HepG2 (cell line): ENCODE measurements at regions not wholly inside any gene's neighbourhood (a gene's known extent, or its start where the extent isn't known, plus 50 kb on each side); places are given as distances from the start of the nearest gene placed in this dataset.

ENCODE experiments used
- ARID4A ChIP-seq: sonication (generic); formaldehyde crosslinking; IDR thresholded peaks from 2 replicates; pipeline ENCODE4 v1.5.0; 2020; ENCODE audit warnings: mild to moderate bottlenecking, missing genetic modification reagents, borderline replicate concordance
- CEBPG ChIP-seq: IDR thresholded peaks from 2 replicates; pipeline ENCODE4 v1.6.1; 2016
- FOXO1 ChIP-seq: sonication (generic); formaldehyde crosslinking; IDR thresholded peaks from 2 replicates; pipeline ENCODE4 v1.4.0; 2020; ENCODE audit warnings: missing genetic modification reagents
- GLI4 ChIP-seq: sonication (generic); formaldehyde crosslinking; IDR thresholded peaks from 2 replicates; pipeline ENCODE4 v1.5.1; 2020; ENCODE audit warnings: missing genetic modification reagents, mild to moderate bottlenecking, moderate library complexity, borderline replicate concordance
- HNF4A ChIP-seq: sonication (generic); formaldehyde crosslinking; IDR thresholded peaks from 2 replicates; pipeline ENCODE4 v1.4.0; 2020; ENCODE audit warnings: missing genetic modification reagents
- HOXA3 ChIP-seq: sonication (generic); formaldehyde crosslinking; IDR thresholded peaks from 2 replicates; pipeline ENCODE4 v1.5.0; 2020; ENCODE audit warnings: missing genetic modification reagents
- MIXL1 ChIP-seq: IDR thresholded peaks from 2 replicates; pipeline ENCODE4 v1.6.1; 2016
- NFE2L1 ChIP-seq: sonication (generic); formaldehyde crosslinking; IDR thresholded peaks from 2 replicates; pipeline ENCODE4 v1.4.0; 2020; ENCODE audit warnings: missing genetic modification reagents, mild to moderate bottlenecking, borderline replicate concordance
- PLRG1 ChIP-seq: fragments of 450-650 bp; conservative IDR thresholded peaks from 2 replicates; pipeline ENCODE4 v1.6.1; 2016
- SETDB1 ChIP-seq: sonication (generic); formaldehyde crosslinking; IDR thresholded peaks from 2 replicates; pipeline ENCODE4 v1.5.1; 2020; ENCODE audit warnings: missing genetic modification reagents, mild to moderate bottlenecking, borderline replicate concordance
- SIX1 ChIP-seq: sonication (generic); formaldehyde crosslinking; IDR thresholded peaks from 2 replicates; pipeline ENCODE4 v1.4.0; 2020; ENCODE audit warnings: missing genetic modification reagents, borderline replicate concordance
- STAG1 ChIP-seq: sonication (generic); formaldehyde crosslinking; IDR thresholded peaks from 2 replicates; pipeline ENCODE4 v1.4.0; 2020; ENCODE audit warnings: missing genetic modification reagents
- ZFYVE20 ChIP-seq: sonication (generic); formaldehyde crosslinking; IDR thresholded peaks from 2 replicates; pipeline ENCODE4 v1.8.0; 2023; ENCODE audit warnings: low read depth, mild to moderate bottlenecking, moderate library complexity, missing genetic modification reagents, borderline replicate concordance
- ZNF251 ChIP-seq: sonication (generic); formaldehyde crosslinking; IDR thresholded peaks from 2 replicates; pipeline ENCODE4 v1.9.0; 2021; ENCODE audit warnings: mild to moderate bottlenecking, missing genetic modification reagents
- ZNF432 ChIP-seq: sonication (generic); formaldehyde crosslinking; IDR thresholded peaks from 2 replicates; pipeline ENCODE4 v1.5.0; 2020; ENCODE audit warnings: missing genetic modification reagents, mild to moderate bottlenecking, borderline replicate concordance
- ZNF678 ChIP-seq: sonication (generic); formaldehyde crosslinking; IDR thresholded peaks from 2 replicates; pipeline ENCODE4 v1.4.0; 2020; ENCODE audit warnings: mild to moderate bottlenecking, missing genetic modification reagents
- ZNF766 ChIP-seq: sonication (generic); formaldehyde crosslinking; IDR thresholded peaks from 2 replicates; pipeline ENCODE4 v1.5.0; 2020; ENCODE audit warnings: missing genetic modification reagents, borderline replicate concordance
- ZSCAN12 ChIP-seq: sonication (generic); formaldehyde crosslinking; IDR thresholded peaks from 2 replicates; pipeline ENCODE4 v1.9.0; 2021; ENCODE audit warnings: mild to moderate bottlenecking, missing genetic modification reagents
- TF ChIP-seq, protein P1 (sequence below): sonication (generic); formaldehyde crosslinking; IDR thresholded peaks from 2 replicates; pipeline ENCODE4 v1.5.1; 2020; ENCODE audit warnings: missing genetic modification reagents, mild to moderate bottlenecking, borderline replicate concordance
- TF ChIP-seq, protein P2 (sequence below): sonication (generic); formaldehyde crosslinking; IDR thresholded peaks from 2 replicates; pipeline ENCODE4 v1.8.0; 2022; ENCODE audit warnings: low read depth, missing genetic modification reagents
- TF ChIP-seq, protein P3 (sequence below): sonication (generic); formaldehyde crosslinking; IDR thresholded peaks from 2 replicates; pipeline ENCODE4 v1.8.0; 2022; ENCODE audit warnings: mild to moderate bottlenecking, missing genetic modification reagents, borderline replicate concordance
- TF ChIP-seq, protein P4 (sequence below): IDR thresholded peaks from 2 replicates; pipeline ENCODE4 v1.6.1; 2016; ENCODE audit warnings: missing biosample characterization, missing genetic modification reagents, low read depth

- TF ChIP-seq GLI4 (CRISPR knock-in tag) (no peak), ZFYVE20 (CRISPR knock-in tag) (no peak), ARID4A (CRISPR knock-in tag) (no peak), MIXL1 (CRISPR knock-in tag) (peak; percentile 75; the same call in 1 of the 2 replicates), PLRG1 (no peak), ZSCAN12 (CRISPR knock-in tag) (no peak), STAG1 (CRISPR knock-in tag) (peak; percentile 83), ZNF432 (CRISPR knock-in tag) (no peak), FOXO1 (no peak), SIX1 (CRISPR knock-in tag) (no peak), HOXA3 (CRISPR knock-in tag) (no peak), SETDB1 (CRISPR knock-in tag) (no peak), NFE2L1 (CRISPR knock-in tag) (no peak), ZNF766 (CRISPR knock-in tag) (no peak), ZNF678 (CRISPR knock-in tag) (no peak), ZNF251 (CRISPR knock-in tag) (no peak), CEBPG (peak; percentile 63), HNF4A (CRISPR knock-in tag) (no peak)
- TF ChIP-seq, protein P1, sequence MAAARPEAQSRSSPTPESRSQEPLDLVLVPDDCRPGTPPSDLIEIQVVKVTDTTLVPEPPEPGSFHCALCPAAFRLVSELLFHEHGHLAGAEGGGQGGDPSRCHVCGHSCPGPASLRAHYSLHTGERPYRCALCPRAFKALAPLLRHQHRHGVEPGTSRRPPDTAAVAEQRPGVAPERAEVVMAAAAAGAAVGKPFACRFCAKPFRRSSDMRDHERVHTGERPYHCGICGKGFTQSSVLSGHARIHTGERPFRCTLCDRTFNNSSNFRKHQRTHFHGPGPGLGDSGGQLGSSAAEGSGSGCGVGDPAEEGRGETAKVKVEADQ, result no peak
- TF ChIP-seq, protein P2, sequence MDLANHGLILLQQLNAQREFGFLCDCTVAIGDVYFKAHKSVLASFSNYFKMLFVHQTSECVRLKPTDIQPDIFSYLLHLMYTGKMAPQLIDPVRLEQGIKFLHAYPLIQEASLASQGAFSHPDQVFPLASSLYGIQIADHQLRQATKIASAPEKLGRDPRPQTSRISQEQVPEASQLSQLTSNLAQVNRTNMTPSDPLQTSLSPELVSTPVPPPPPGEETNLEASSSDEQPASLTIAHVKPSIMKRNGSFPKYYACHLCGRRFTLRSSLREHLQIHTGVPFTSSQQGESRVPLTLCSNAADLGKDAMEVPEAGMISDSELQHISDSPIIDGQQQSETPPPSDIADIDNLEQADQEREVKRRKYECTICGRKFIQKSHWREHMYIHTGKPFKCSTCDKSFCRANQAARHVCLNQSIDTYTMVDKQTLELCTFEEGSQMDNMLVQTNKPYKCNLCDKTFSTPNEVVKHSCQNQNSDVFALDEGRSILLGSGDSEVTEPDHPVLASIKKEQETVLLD (CRISPR knock-in tag), result no peak
- TF ChIP-seq, protein P3, sequence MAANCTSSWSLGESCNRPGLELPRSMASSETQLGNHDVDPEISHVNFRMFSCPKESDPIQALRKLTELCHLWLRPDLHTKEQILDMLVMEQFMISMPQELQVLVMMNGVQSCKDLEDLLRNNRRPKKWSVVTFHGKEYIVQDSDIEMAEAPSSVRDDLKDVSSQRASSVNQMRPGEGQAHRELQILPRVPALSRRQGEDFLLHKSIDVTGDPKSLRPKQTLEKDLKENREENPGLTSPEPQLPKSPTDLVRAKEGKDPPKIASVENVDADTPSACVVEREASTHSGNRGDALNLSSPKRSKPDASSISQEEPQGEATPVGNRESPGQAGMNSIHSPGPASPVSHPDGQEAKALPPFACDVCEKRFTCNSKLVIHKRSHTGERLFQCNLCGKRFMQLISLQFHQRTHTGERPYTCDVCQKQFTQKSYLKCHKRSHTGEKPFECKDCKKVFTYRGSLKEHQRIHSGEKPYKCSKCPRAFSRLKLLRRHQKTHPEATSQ (CRISPR knock-in tag), result no peak
- TF ChIP-seq, protein P4, sequence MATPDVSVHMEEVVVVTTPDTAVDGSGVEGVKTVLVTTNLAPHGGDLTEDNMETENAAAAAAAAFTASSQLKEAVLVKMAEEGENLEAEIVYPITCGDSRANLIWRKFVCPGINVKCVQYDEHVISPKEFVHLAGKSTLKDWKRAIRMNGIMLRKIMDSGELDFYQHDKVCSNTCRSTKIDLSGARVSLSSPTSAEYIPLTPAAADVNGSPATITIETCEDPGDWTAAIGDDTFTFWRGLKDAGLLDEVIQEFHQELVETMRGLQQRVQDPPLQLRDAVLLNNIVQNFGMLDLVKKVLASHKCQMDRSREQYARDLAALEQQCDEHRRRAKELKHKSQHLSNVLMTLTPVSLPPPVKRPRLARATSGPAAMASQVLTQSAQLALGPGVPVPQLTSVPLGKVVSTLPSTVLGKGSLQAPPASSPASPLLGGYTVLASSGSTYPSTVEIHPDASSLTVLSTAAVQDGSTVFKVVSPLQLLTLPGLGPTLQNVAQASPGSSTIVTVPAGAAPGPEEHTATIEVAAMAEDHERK (CRISPR knock-in tag), result no peak
These were observed 113.2 kb downstream of the VIP start (continued) for GRCh38 chr6:152863618-152864326.
